NCI-H226 (cell line): ENCODE measurements at regions not wholly inside any gene's neighbourhood (a gene's known extent, or its start where the extent isn't known, plus 50 kb on each side); places are given as distances from the start of the nearest gene placed in this dataset.
"Not testable (repeated sequence)": the region's sequence is repeated elsewhere in the genome, so short reads cannot be mapped to it uniquely, and the experiment has no call there.

Experiments
- DNase-seq: peaks from one replicate; pipeline ENCODE4 v3.0.0-alpha.2; 2015

- DNase-seq: no peak
Observed at GRCh38 chr15:96052572-96053030, 277.9 kb upstream of the NR2F2 start.

- DNase-seq: no peak
Observed at GRCh38 chr15:96053031-96053780, 277.3 kb upstream of the NR2F2 start.

GRCh38 chr15:96053781-96054428 is 276.6 kb upstream of the NR2F2 start:
- no peak for DNase-seq

GRCh38 chr15:96054621-96055020 is 275.9 kb upstream of the NR2F2 start:
- DNase-seq: no peak

- no peak for DNase-seq
Observed at GRCh38 chr15:96058103-96058851, 272.2 kb upstream of the NR2F2 start.

GRCh38 chr15:96058852-96059103 is 271.7 kb upstream of the NR2F2 start:
- DNase-seq: not testable (repeated sequence)

GRCh38 chr15:96060591-96060990 is 269.9 kb upstream of the NR2F2 start:
- DNase-seq: not testable (repeated sequence)

GRCh38 chr15:96064351-96064756 is 266.1 kb upstream of the NR2F2 start:
- DNase-seq: peak; percentile 47

GRCh38 chr15:96066126-96066525 is 264.4 kb upstream of the NR2F2 start:
- no peak for DNase-seq

- no peak for DNase-seq
Observed at GRCh38 chr15:96066852-96067495, 263.5 kb upstream of the NR2F2 start.

GRCh38 chr15:96067677-96068076 is 262.8 kb upstream of the NR2F2 start:
- DNase-seq: no peak

GRCh38 chr15:96068897-96069296 is 261.6 kb upstream of the NR2F2 start:
- peak; percentile 9 for DNase-seq

GRCh38 chr15:96070636-96071035 is 259.9 kb upstream of the NR2F2 start:
- DNase-seq: no peak

- DNase-seq: no peak
Observed at GRCh38 chr15:96072821-96073220, 257.7 kb upstream of the NR2F2 start.

GRCh38 chr15:96073908-96074307 is 256.6 kb upstream of the NR2F2 start:
- DNase-seq: no peak

- DNase-seq: no peak
Observed at GRCh38 chr15:96075895-96076294, 254.6 kb upstream of the NR2F2 start.

GRCh38 chr15:96076350-96076749 is 254.2 kb upstream of the NR2F2 start:
- no peak for DNase-seq

GRCh38 chr15:96079041-96079440 is 251.5 kb upstream of the NR2F2 start:
- DNase-seq: no peak

GRCh38 chr15:96079882-96080281 is 250.6 kb upstream of the NR2F2 start:
- DNase-seq: no peak

GRCh38 chr15:96086164-96086563 is 244.3 kb upstream of the NR2F2 start:
- no peak for DNase-seq

GRCh38 chr15:96087180-96087884 is 243.2 kb upstream of the NR2F2 start:
- no peak for DNase-seq

- DNase-seq: no peak
Observed at GRCh38 chr15:96088650-96089049, 241.8 kb upstream of the NR2F2 start.
